Fibroblast of lung (primary cell): ENCODE measurements at regions not wholly inside any gene's neighbourhood (a gene's known extent, or its start where the extent isn't known, plus 50 kb on each side); places are given as distances from the start of the nearest gene placed in this dataset.

Experiments
- EZH2 ChIP-seq: IDR thresholded peaks from 2 replicates; pipeline ENCODE4 v1.5.1; 2012; ENCODE audit warnings: low read length, control low read depth, mild to moderate bottlenecking; ENCODE audit errors: missing control alignments
- TF ChIP-seq, protein P1 (sequence below), 2 donors: IDR thresholded peaks in 1 of 2; conservative IDR thresholded peaks in 1 of 2; 1 replicate in 1 of 2; 2 replicates in 1 of 2; pipeline ENCODE4 v1.5.1; 2011 to 2012; ENCODE audit warnings: low read length in 2 of 2, control low read depth in 1 of 2, inconsistent platforms in 1 of 2, low read depth in 1 of 2, mild to moderate bottlenecking in 1 of 2

DNA sequence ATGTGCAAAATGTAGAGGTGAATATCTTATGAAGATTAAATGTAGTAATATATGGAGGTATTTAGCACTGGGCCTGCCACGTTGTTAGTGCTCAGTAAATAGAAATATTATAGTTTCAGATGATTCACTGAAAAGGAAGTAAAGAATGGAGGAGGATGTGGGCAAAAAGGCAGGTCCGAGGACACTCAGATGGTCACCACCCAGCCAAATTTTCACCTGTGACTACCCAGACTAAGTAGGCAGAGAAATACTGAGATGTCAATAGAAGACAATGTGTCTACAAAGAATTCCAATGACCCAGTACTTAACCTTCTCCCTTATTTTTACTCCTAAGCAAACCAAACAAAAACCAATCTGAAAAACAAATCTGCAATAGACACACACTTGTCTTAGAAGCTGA, 70.3 kb upstream of the ATP10B start:
- TF ChIP-seq, protein P1, sequence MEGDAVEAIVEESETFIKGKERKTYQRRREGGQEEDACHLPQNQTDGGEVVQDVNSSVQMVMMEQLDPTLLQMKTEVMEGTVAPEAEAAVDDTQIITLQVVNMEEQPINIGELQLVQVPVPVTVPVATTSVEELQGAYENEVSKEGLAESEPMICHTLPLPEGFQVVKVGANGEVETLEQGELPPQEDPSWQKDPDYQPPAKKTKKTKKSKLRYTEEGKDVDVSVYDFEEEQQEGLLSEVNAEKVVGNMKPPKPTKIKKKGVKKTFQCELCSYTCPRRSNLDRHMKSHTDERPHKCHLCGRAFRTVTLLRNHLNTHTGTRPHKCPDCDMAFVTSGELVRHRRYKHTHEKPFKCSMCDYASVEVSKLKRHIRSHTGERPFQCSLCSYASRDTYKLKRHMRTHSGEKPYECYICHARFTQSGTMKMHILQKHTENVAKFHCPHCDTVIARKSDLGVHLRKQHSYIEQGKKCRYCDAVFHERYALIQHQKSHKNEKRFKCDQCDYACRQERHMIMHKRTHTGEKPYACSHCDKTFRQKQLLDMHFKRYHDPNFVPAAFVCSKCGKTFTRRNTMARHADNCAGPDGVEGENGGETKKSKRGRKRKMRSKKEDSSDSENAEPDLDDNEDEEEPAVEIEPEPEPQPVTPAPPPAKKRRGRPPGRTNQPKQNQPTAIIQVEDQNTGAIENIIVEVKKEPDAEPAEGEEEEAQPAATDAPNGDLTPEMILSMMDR (conservative IDR thresholded peaks at IDR 0.05 in 1 of 2, IDR thresholded peaks at IDR 0.05 in 1 of 2; ENCODE audit: low read depth in 1 of 2, low read length in 2 of 2): no peak
- no peak for TF ChIP-seq EZH2
